GM23338 (cell line): ENCODE measurements at regions not wholly inside any gene's neighbourhood (a gene's known extent, or its start where the extent isn't known, plus 50 kb on each side); places are given as distances from the start of the nearest gene placed in this dataset.

Experiments used
- ATAC-seq: fragments of 200-7000 bp; cut with Tn5 transposase; 3 replicates; pipeline ENCODE4 v1.9.1; 2020
- DNase-seq: peaks from one replicate; pipeline ENCODE4 v3.0.0-alpha.2; 2015; ENCODE audit warnings: low spot score
- H2AFZ ChIP-seq: fragments of 200-600 bp; sonication (generic); 2 replicates; pipeline ENCODE4 v1.8.0; 2016; ENCODE audit warnings: antibody characterized with exemption, mild to moderate bottlenecking, moderate library complexity
- H3F3A ChIP-seq: fragments of 200-600 bp; sonication (generic); replicated peaks from 2 replicates; pipeline ENCODE4 v1.8.0; 2017; ENCODE audit warnings: antibody characterized with exemption, mixed run types, low read depth
- H3K27ac ChIP-seq: fragments of 200-600 bp; sonication (generic); 2 replicates; pipeline ENCODE4 v1.6.1; 2016; ENCODE audit warnings: low read depth
- H3K27me3 ChIP-seq: fragments of 200-600 bp; sonication (generic); 2 replicates; pipeline ENCODE4 v1.8.0; 2016; ENCODE audit warnings: mild to moderate bottlenecking, mixed run types, moderate library complexity; ENCODE audit not compliant: insufficient read depth
- H3K36me3 ChIP-seq: fragments of 200-600 bp; sonication (generic); 2 replicates; pipeline ENCODE4 v1.8.0; 2016; ENCODE audit warnings: mild to moderate bottlenecking; ENCODE audit not compliant: insufficient read depth
- H3K4me1 ChIP-seq: fragments of 200-600 bp; sonication (generic); 2 replicates; pipeline ENCODE4 v1.8.0; 2016; ENCODE audit warnings: mild to moderate bottlenecking, moderate library complexity; ENCODE audit not compliant: insufficient read depth
- H3K4me2 ChIP-seq: fragments of 200-600 bp; sonication (generic); 2 replicates; pipeline ENCODE4 v1.7.1; 2017; ENCODE audit warnings: mixed run types
- H3K4me3 ChIP-seq: fragments of 200-600 bp; sonication (generic); 2 replicates; pipeline ENCODE4 v1.6.1; 2016; ENCODE audit warnings: mixed run types
- H3K79me2 ChIP-seq: fragments of 200-600 bp; sonication (generic); replicated peaks from 2 replicates; pipeline ENCODE4 v1.8.0; 2017; ENCODE audit warnings: mild to moderate bottlenecking; ENCODE audit not compliant: insufficient read depth
- H3K9me2 ChIP-seq: fragments of 200-600 bp; sonication (generic); 2 replicates; pipeline ENCODE4 v1.8.0; 2017; ENCODE audit not compliant: insufficient read depth
- H4K20me1 ChIP-seq: fragments of 200-600 bp; sonication (generic); replicated peaks from 2 replicates; pipeline ENCODE4 v1.8.0; 2017; ENCODE audit warnings: mild to moderate bottlenecking; ENCODE audit not compliant: insufficient read depth
- H3K27ac Mint-ChIP-seq: 2 replicates; pipeline ENCODE4 v1.8.0; 2020; ENCODE audit warnings: inconsistent platforms, mild to moderate bottlenecking, moderate library complexity, mixed read lengths
- H3K27me3 Mint-ChIP-seq: 3 replicates; pipeline ENCODE4 v1.8.0; 2022; ENCODE audit warnings: low read depth, mild to moderate bottlenecking, moderate library complexity, mixed read lengths, inconsistent platforms; ENCODE audit not compliant: insufficient read depth, poor library complexity
- H3K36me3 Mint-ChIP-seq: 3 replicates; pipeline ENCODE4 v1.8.0; 2021; ENCODE audit warnings: low read depth, mild to moderate bottlenecking, inconsistent platforms, moderate library complexity, mixed read lengths
- H3K4me1 Mint-ChIP-seq: 3 replicates; pipeline ENCODE4 v1.8.0; 2020; ENCODE audit warnings: mild to moderate bottlenecking, inconsistent platforms, mixed read lengths
- H3K4me3 Mint-ChIP-seq: 3 replicates; pipeline ENCODE4 v1.8.0; 2021; ENCODE audit warnings: moderate library complexity, mild to moderate bottlenecking, inconsistent platforms, mixed read lengths
- H3K9me3 Mint-ChIP-seq: 3 replicates; pipeline ENCODE4 v1.8.0; 2020; ENCODE audit warnings: moderate library complexity, mild to moderate bottlenecking, inconsistent platforms, mixed read lengths
- CREB1 ChIP-seq: fragments of 250-450 bp; sonication (Bioruptor Pico); IDR thresholded peaks from 2 replicates; pipeline ENCODE4 v1.5.0; 2020; ENCODE audit warnings: low read depth, mild to moderate bottlenecking, moderate library complexity
- CTCF ChIP-seq, 2 experiments: fragments of 200-600 bp in 1 of 2; sonication (generic) in 1 of 2; conservative IDR thresholded peaks; 2 replicates each; pipeline versions ENCODE4 v1.5.1 to v1.6.1; 2016 to 2017; ENCODE audit warnings: antibody characterized with exemption in 2 of 2, low read depth in 2 of 2, mild to moderate bottlenecking in 2 of 2, moderate library complexity in 1 of 2
- EZH2 ChIP-seq: fragments of 200-600 bp; sonication (generic); IDR thresholded peaks from one replicate; pipeline ENCODE4 v1.8.0; 2017; ENCODE audit warnings: antibody characterized with exemption, mild to moderate bottlenecking, low read depth; ENCODE audit not compliant: unreplicated experiment
- EZH2phosphoT487 ChIP-seq: fragments of 200-600 bp; sonication (generic); IDR thresholded peaks from one replicate; pipeline ENCODE4 v1.8.1; 2018; ENCODE audit warnings: antibody characterized with exemption; ENCODE audit not compliant: unreplicated experiment
- JUNB ChIP-seq: IDR thresholded peaks from one replicate; pipeline ENCODE4 v1.6.1; 2016; ENCODE audit warnings: antibody characterized with exemption; ENCODE audit not compliant: unreplicated experiment
- NANOG ChIP-seq: IDR thresholded peaks from 2 replicates; pipeline ENCODE4 v1.6.1; 2016; ENCODE audit warnings: antibody characterized with exemption, borderline replicate concordance
- POLR2AphosphoS5 ChIP-seq: IDR thresholded peaks from 2 replicates; pipeline ENCODE4 v1.6.1; 2016; ENCODE audit warnings: antibody characterized with exemption, low read depth
- STAT1 ChIP-seq: IDR thresholded peaks from one replicate; pipeline ENCODE4 v1.6.1; 2016; ENCODE audit warnings: antibody characterized with exemption; ENCODE audit not compliant: unreplicated experiment
- ZNF114 ChIP-seq: fragments of 250-450 bp; sonication (Bioruptor Pico); IDR thresholded peaks from 2 replicates; pipeline ENCODE4 v1.5.0; 2020; ENCODE audit warnings: mild to moderate bottlenecking, moderate library complexity
- ZNF331 ChIP-seq: fragments of 250-450 bp; sonication (Bioruptor Pico); IDR thresholded peaks from 2 replicates; pipeline ENCODE4 v1.5.0; 2020; ENCODE audit warnings: low read depth, mild to moderate bottlenecking, moderate library complexity
- ZNF462 ChIP-seq: fragments of 250-450 bp; sonication (Bioruptor Pico); IDR thresholded peaks from 2 replicates; pipeline ENCODE4 v1.5.0; 2020; ENCODE audit warnings: mild to moderate bottlenecking, moderate library complexity
- TF ChIP-seq, protein P1 (sequence below): IDR thresholded peaks from one replicate; pipeline ENCODE4 v1.6.1; 2018; ENCODE audit warnings: antibody characterized with exemption; ENCODE audit not compliant: unreplicated experiment
- TF ChIP-seq, protein P2 (sequence below): IDR thresholded peaks from 2 replicates; pipeline ENCODE4 v1.6.1; 2016; ENCODE audit warnings: antibody characterized with exemption

GRCh38 chr11:33634291-33634834, 66.3 kb downstream of the C11orf91 start:
- ATAC-seq (no peak), DNase-seq (no peak)
- Histone ChIP-seq H4K20me1 (no peaks in the 10 kb centered on the region), H3K4me1 (0 out of 2 replicates have a peak, but pooled peaks cover 6% of the 10 kb centered on the region), H3K4me2 (no peak overlapping the region), H3K36me3 (no peaks in the 10 kb centered on the region), H3K9me2 (no peaks in the 10 kb centered on the region), H3K79me2 (no peaks in the 10 kb centered on the region), H3F3A (no peaks in the 10 kb centered on the region), H3K4me3 (no peak overlapping the region), H3K27me3 (no peaks in the 10 kb centered on the region), H2AFZ (peak overlapping the region; percentile 52; the same call in 1 of the 2 replicates), H3K27ac (no peak overlapping the region)
- Mint-ChIP-seq H3K9me3 (peaks cover 27% of the 10 kb centered on the region), H3K4me3 (no peak overlapping the region), H3K27me3 (peaks cover 4% of the 10 kb centered on the region), H3K4me1 (peaks cover 7% of the 10 kb centered on the region), H3K36me3 (peaks cover 26% of the 10 kb centered on the region), H3K27ac (no peak overlapping the region)
- no peak for TF ChIP-seq ZNF462 (CRISPR knock-in tag)
- TF ChIP-seq JUNB, result no peak
- TF ChIP-seq STAT1, result no peak
- TF ChIP-seq ZNF114 (CRISPR knock-in tag), result no peak
- no peak for TF ChIP-seq CREB1 (CRISPR knock-in tag)
- TF ChIP-seq, protein P1, sequence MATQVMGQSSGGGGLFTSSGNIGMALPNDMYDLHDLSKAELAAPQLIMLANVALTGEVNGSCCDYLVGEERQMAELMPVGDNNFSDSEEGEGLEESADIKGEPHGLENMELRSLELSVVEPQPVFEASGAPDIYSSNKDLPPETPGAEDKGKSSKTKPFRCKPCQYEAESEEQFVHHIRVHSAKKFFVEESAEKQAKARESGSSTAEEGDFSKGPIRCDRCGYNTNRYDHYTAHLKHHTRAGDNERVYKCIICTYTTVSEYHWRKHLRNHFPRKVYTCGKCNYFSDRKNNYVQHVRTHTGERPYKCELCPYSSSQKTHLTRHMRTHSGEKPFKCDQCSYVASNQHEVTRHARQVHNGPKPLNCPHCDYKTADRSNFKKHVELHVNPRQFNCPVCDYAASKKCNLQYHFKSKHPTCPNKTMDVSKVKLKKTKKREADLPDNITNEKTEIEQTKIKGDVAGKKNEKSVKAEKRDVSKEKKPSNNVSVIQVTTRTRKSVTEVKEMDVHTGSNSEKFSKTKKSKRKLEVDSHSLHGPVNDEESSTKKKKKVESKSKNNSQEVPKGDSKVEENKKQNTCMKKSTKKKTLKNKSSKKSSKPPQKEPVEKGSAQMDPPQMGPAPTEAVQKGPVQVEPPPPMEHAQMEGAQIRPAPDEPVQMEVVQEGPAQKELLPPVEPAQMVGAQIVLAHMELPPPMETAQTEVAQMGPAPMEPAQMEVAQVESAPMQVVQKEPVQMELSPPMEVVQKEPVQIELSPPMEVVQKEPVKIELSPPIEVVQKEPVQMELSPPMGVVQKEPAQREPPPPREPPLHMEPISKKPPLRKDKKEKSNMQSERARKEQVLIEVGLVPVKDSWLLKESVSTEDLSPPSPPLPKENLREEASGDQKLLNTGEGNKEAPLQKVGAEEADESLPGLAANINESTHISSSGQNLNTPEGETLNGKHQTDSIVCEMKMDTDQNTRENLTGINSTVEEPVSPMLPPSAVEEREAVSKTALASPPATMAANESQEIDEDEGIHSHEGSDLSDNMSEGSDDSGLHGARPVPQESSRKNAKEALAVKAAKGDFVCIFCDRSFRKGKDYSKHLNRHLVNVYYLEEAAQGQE, result no peak
- no peak for TF ChIP-seq EZH2phosphoT487
- TF ChIP-seq ZNF331 (CRISPR knock-in tag), result no peak
- TF ChIP-seq NANOG, result no peak
- no peak for TF ChIP-seq EZH2
- TF ChIP-seq CTCF (conservative IDR thresholded peaks at IDR 0.05; ENCODE audit: low read depth in 2 of 2), result no peak
- TF ChIP-seq POLR2AphosphoS5, result no peak
- TF ChIP-seq, protein P2, sequence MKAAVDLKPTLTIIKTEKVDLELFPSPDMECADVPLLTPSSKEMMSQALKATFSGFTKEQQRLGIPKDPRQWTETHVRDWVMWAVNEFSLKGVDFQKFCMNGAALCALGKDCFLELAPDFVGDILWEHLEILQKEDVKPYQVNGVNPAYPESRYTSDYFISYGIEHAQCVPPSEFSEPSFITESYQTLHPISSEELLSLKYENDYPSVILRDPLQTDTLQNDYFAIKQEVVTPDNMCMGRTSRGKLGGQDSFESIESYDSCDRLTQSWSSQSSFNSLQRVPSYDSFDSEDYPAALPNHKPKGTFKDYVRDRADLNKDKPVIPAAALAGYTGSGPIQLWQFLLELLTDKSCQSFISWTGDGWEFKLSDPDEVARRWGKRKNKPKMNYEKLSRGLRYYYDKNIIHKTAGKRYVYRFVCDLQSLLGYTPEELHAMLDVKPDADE, result no peak
